PC-9 (cell line): ENCODE measurements at regions not wholly inside any gene's neighbourhood (a gene's known extent, or its start where the extent isn't known, plus 50 kb on each side); places are given as distances from the start of the nearest gene placed in this dataset.

Source experiments
- EZH2 ChIP-seq: fragments of 200-600 bp; sonication (generic); IDR thresholded peaks from 2 replicates; pipeline ENCODE4 v1.8.0; 2017; ENCODE audit warnings: antibody characterized with exemption, low read depth
- TF ChIP-seq, protein P1 (sequence below): fragments of 200-600 bp; sonication (generic); conservative IDR thresholded peaks from 2 replicates; pipeline ENCODE4 v1.6.1; 2017; ENCODE audit warnings: mixed run types, antibody characterized with exemption, mild to moderate bottlenecking, moderate library complexity

DNA sequence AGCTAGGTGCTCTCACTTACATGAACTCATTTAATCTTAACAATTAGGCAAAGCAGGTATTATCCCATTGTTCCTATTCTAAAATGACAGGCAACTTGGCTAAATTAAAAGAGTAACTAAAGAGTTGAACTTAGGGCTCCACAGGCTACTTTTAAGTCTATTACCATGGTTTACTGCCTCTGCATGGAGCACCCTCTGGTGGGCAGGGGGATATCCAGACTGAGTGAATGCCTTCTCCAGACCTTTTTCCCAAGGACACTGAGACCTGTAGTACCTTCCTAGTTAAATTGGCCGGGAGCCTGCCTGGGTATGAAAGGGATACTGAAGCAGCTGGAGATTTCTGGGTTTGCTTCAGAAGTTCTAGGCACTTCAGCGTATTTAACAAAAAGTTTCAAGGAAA lies 238.1 kb downstream of the ELAVL2 start:
- TF ChIP-seq, protein P1, sequence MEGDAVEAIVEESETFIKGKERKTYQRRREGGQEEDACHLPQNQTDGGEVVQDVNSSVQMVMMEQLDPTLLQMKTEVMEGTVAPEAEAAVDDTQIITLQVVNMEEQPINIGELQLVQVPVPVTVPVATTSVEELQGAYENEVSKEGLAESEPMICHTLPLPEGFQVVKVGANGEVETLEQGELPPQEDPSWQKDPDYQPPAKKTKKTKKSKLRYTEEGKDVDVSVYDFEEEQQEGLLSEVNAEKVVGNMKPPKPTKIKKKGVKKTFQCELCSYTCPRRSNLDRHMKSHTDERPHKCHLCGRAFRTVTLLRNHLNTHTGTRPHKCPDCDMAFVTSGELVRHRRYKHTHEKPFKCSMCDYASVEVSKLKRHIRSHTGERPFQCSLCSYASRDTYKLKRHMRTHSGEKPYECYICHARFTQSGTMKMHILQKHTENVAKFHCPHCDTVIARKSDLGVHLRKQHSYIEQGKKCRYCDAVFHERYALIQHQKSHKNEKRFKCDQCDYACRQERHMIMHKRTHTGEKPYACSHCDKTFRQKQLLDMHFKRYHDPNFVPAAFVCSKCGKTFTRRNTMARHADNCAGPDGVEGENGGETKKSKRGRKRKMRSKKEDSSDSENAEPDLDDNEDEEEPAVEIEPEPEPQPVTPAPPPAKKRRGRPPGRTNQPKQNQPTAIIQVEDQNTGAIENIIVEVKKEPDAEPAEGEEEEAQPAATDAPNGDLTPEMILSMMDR, result no peak
- no peak for TF ChIP-seq EZH2
